ENCODE measurements at regions not wholly inside any gene's neighbourhood (a gene's known extent, or its start where the extent isn't known, plus 50 kb on each side); places are given as distances from the start of the nearest gene placed in this dataset.
"Not testable (repeated sequence)": the region's sequence is repeated elsewhere in the genome, so short reads cannot be mapped to it uniquely, and the experiment has no call there.

- ATAC-seq (no peak), DNase-seq (no peak)
Observed at GRCh38 chr1:184854496-184855140, 100.0 kb upstream of the EDEM3 start.

GRCh38 chr1:184854036-184854435, 99.4 kb upstream of the EDEM3 start:
- ATAC-seq = no peak
- no peak for DNase-seq

GRCh38 chr1:184851822-184852746, 97.4 kb upstream of the EDEM3 start:
- no peak for ATAC-seq

GRCh38 chr1:184843732-184844495, 89.3 kb upstream of the EDEM3 start:
- peak; percentile 63 for DNase-seq

More at GRCh38 chr1:184851822-184852746, 97.4 kb upstream of the EDEM3 start:
- DNase-seq = no peak

GRCh38 chr1:184840596-184840995, 85.9 kb upstream of the EDEM3 start:
- ATAC-seq (peak; percentile 42), DNase-seq (no peak)

More at GRCh38 chr1:184843732-184844495, 89.3 kb upstream of the EDEM3 start:
- peak; percentile 92 for ATAC-seq

- ATAC-seq = peak; percentile 49
Observed at GRCh38 chr1:184838504-184838951, 83.9 kb upstream of the EDEM3 start.

GRCh38 chr1:184836934-184837895, 82.6 kb upstream of the EDEM3 start:
- ATAC-seq (no peak), DNase-seq (no peak)

More at GRCh38 chr1:184838504-184838951, 83.9 kb upstream of the EDEM3 start:
- no peak for DNase-seq

- ATAC-seq (no peak), DNase-seq (no peak)
Observed at GRCh38 chr1:184836141-184836540, 81.5 kb upstream of the EDEM3 start.

- not testable (repeated sequence) for DNase-seq, ATAC-seq
Observed at GRCh38 chr1:184833994-184834393, 79.3 kb upstream of the EDEM3 start.

- DNase-seq = no peak
- ATAC-seq = no peak
Observed at GRCh38 chr1:184832517-184832916, 77.9 kb upstream of the EDEM3 start.

- ATAC-seq = not testable (repeated sequence)
Observed at GRCh38 chr1:184829496-184829895, 74.8 kb upstream of the EDEM3 start.

GRCh38 chr1:184828369-184828717, 73.7 kb upstream of the EDEM3 start:
- ATAC-seq = no peak
- no peak for DNase-seq

More at GRCh38 chr1:184829496-184829895, 74.8 kb upstream of the EDEM3 start:
- not testable (repeated sequence) for DNase-seq

GRCh38 chr1:184827600-184828368, 73.1 kb upstream of the EDEM3 start:
- ATAC-seq (no peak), DNase-seq (no peak)

GRCh38 chr1:184826001-184826400, 71.3 kb upstream of the EDEM3 start:
- DNase-seq (peak; percentile 28), ATAC-seq (peak; percentile 72)

GRCh38 chr1:184825571-184825970, 70.9 kb upstream of the EDEM3 start:
- ATAC-seq (no peak), DNase-seq (no peak)

GRCh38 chr1:184824691-184825323, 70.1 kb upstream of the EDEM3 start:
- DNase-seq (no peak), ATAC-seq (no peak)

GRCh38 chr1:184823080-184823479, 68.4 kb upstream of the EDEM3 start:
- DNase-seq (no peak), ATAC-seq (no peak)

- ATAC-seq = no peak
Observed at GRCh38 chr1:184822267-184822666, 67.6 kb upstream of the EDEM3 start.

GRCh38 chr1:184821658-184822057, 67.0 kb upstream of the EDEM3 start:
- DNase-seq (no peak), ATAC-seq (no peak)

More at GRCh38 chr1:184822267-184822666, 67.6 kb upstream of the EDEM3 start:
- no peak for DNase-seq

- ATAC-seq (no peak), DNase-seq (no peak)
Observed at GRCh38 chr1:184820956-184821355, 66.3 kb upstream of the EDEM3 start.
